PC-3 (cell line): ENCODE measurements at regions not wholly inside any gene's neighbourhood (a gene's known extent, or its start where the extent isn't known, plus 50 kb on each side); places are given as distances from the start of the nearest gene placed in this dataset.

Experiments used
- ATAC-seq: fragments of 200-7000 bp; cut with Tn5 transposase; 2 replicates; pipeline ENCODE4 v1.9.1; 2020; ENCODE audit warnings: mild to moderate bottlenecking, moderate library complexity
- BruUV-seq: library from RNA; stranded (reverse); fragments of 400-500 nt; replicated peaks from 2 replicates; lab custom pipeline; 2021; lab: Mats Ljungman, UMichigan
- CTCF ChIA-PET: fragments of 300-600 bp; sonication (Branson Sonifier 250); formaldehyde crosslinking; loops from one replicate; lab custom pipeline; 2022; ENCODE audit warnings: antibody characterized with exemption; lab: Charles Lee
- POLR2A ChIA-PET: fragments of 300-600 bp; sonication (Branson Sonifier 250); formaldehyde crosslinking; loops from one replicate; lab custom pipeline; 2022; ENCODE audit warnings: antibody characterized with exemption; ENCODE audit not compliant: unreplicated experiment; lab: Charles Lee
- DNase-seq: peaks from one replicate; pipeline ENCODE4 v3.0.0-alpha.2; 2015
- H2AFZ ChIP-seq: fragments of 300-600 bp; sonication (generic); 2 replicates; pipeline ENCODE4 v1.6.0; 2016; ENCODE audit warnings: antibody characterized with exemption, low read length
- H3F3A ChIP-seq: fragments of 300-600 bp; sonication (generic); one replicate; pipeline ENCODE4 v1.6.0; 2017; ENCODE audit warnings: antibody characterized with exemption, low read length, control low read depth, mild to moderate bottlenecking; ENCODE audit not compliant: unreplicated experiment
- H3K27ac ChIP-seq: fragments of 300-600 bp; sonication (generic); 2 replicates; pipeline ENCODE4 v1.5.1; 2016; ENCODE audit warnings: mild to moderate bottlenecking, low read length
- H3K27me3 ChIP-seq: fragments of 300-600 bp; sonication (generic); 2 replicates; pipeline ENCODE4 v1.6.1; 2016; ENCODE audit warnings: low read length, mixed read lengths
- H3K36me3 ChIP-seq: fragments of 300-600 bp; sonication (generic); 2 replicates; pipeline ENCODE4 v1.6.1; 2016; ENCODE audit warnings: low read depth, mixed run types, low read length, mixed read lengths
- H3K4me1 ChIP-seq: fragments of 300-600 bp; sonication (generic); 2 replicates; pipeline ENCODE4 v1.5.1; 2016; ENCODE audit warnings: low read length; ENCODE audit not compliant: insufficient read depth
- H3K4me2 ChIP-seq: fragments of 300-600 bp; sonication (generic); 2 replicates; pipeline ENCODE4 v1.6.0; 2016; ENCODE audit warnings: low read length
- H3K4me3 ChIP-seq: fragments of 300-600 bp; sonication (generic); 2 replicates; pipeline ENCODE4 v1.5.1; 2016; ENCODE audit warnings: mild to moderate bottlenecking, low read length, mixed read lengths
- H3K79me2 ChIP-seq: fragments of 300-600 bp; sonication (generic); 2 replicates; pipeline ENCODE4 v1.6.1; 2017; ENCODE audit warnings: low read length, mixed read lengths
- H3K9ac ChIP-seq: fragments of 300-600 bp; sonication (generic); 2 replicates; pipeline ENCODE4 v1.6.0; 2016; ENCODE audit warnings: mild to moderate bottlenecking, low read length
- H3K9me2 ChIP-seq: fragments of 300-600 bp; sonication (generic); replicated peaks from 2 replicates; pipeline ENCODE4 v1.6.1; 2016; ENCODE audit warnings: mixed run types, low read length, mixed read lengths
- H3K9me3 ChIP-seq: fragments of 300-600 bp; sonication (generic); 2 replicates; pipeline ENCODE4 v1.6.1; 2016; ENCODE audit warnings: low read length, mixed read lengths
- H4K20me1 ChIP-seq: fragments of 300-600 bp; sonication (generic); 2 replicates; pipeline ENCODE4 v1.6.1; 2016; ENCODE audit warnings: low read length, mixed read lengths
- EZH2 ChIP-seq: fragments of 300-600 bp; sonication (generic); IDR thresholded peaks from one replicate; pipeline ENCODE4 v1.6.1; 2017; ENCODE audit warnings: antibody characterized with exemption, mild to moderate bottlenecking, low read length; ENCODE audit not compliant: unreplicated experiment
- EZH2phosphoT487 ChIP-seq: fragments of 300-600 bp; sonication (generic); IDR thresholded peaks from 2 replicates; pipeline ENCODE4 v1.6.1; 2018; ENCODE audit warnings: mild to moderate bottlenecking, antibody characterized with exemption, low read length, borderline replicate concordance
- intact Hi-C: fragments of 100-400 bp; cut with micrococcal nuclease; formaldehyde crosslinking; loops from 2 replicates; pipeline ENCODE4 v1.9.0; 2023
- TF ChIP-seq, protein P1 (sequence below): fragments of 300-600 bp; sonication (generic); conservative IDR thresholded peaks from 2 replicates; pipeline ENCODE4 v1.5.1; 2017; ENCODE audit warnings: antibody characterized with exemption, low read depth, mild to moderate bottlenecking, low read length

DNA sequence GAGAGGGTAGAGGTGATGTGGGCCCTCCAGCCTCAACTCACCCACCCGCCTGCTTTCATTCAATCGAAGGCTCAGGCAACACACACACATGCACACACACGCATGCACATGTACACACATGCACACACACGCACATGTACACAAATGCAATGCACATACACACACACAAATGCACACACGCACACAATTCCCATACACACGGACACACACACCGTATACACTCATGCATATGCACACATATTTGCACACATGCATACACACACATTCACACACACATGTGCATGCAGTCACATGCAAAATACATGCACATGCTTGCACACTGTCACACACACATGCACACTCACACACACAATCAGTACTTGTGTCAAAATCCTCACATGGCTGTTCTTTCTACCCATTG is 55.9 kb upstream of the SPACA7 start:
- POLR2A ChIA-PET = no interaction called here

DNA sequence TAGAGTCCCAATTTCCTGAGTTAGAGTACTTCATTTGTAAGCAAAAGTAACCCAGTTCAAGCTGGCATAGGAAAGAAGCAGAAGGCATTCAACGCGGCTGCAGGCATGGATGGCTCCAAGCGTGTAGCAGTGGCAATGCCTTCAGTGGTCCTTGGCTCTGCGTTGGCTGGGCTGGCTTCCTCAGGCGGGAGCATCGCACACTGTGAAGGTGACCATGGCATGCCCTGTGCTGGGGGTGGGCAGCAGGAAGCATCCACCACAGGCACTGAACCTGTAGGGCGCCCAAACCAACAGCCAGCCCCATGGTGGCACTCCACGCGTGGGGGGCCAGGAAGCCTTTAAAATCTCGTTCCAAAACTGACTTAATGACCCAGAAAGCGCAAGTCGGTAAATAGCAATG is 53.6 kb upstream of the SPACA7 start:
- intact Hi-C loops = no loop called here
- no TSS peak for BruUV-seq

More for the DNA sequence above, 55.9 kb upstream of the SPACA7 start:
- no peak overlapping the region for H3K4me2 ChIP-seq
- H2AFZ ChIP-seq = no peak overlapping the region
- no peaks in the 10 kb centered on the region for H3K79me2 ChIP-seq
- no peaks in the 10 kb centered on the region for H3K9me2 ChIP-seq
- H3K4me3 ChIP-seq = no peak overlapping the region
- H3K36me3 ChIP-seq = no peaks in the 10 kb centered on the region
- H3F3A ChIP-seq = no peaks in the 10 kb centered on the region
- DNase-seq (no peak), ATAC-seq (no peak)
- intact Hi-C loops = no loop called here
- H3K9ac ChIP-seq = no peak overlapping the region
- TF ChIP-seq, protein P1, sequence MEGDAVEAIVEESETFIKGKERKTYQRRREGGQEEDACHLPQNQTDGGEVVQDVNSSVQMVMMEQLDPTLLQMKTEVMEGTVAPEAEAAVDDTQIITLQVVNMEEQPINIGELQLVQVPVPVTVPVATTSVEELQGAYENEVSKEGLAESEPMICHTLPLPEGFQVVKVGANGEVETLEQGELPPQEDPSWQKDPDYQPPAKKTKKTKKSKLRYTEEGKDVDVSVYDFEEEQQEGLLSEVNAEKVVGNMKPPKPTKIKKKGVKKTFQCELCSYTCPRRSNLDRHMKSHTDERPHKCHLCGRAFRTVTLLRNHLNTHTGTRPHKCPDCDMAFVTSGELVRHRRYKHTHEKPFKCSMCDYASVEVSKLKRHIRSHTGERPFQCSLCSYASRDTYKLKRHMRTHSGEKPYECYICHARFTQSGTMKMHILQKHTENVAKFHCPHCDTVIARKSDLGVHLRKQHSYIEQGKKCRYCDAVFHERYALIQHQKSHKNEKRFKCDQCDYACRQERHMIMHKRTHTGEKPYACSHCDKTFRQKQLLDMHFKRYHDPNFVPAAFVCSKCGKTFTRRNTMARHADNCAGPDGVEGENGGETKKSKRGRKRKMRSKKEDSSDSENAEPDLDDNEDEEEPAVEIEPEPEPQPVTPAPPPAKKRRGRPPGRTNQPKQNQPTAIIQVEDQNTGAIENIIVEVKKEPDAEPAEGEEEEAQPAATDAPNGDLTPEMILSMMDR = no peak
- TF ChIP-seq EZH2 (no peak), EZH2phosphoT487 (no peak)
- H3K4me1 ChIP-seq = no peaks in the 10 kb centered on the region
- H4K20me1 ChIP-seq = no peaks in the 10 kb centered on the region
- peaks cover 33% of the 10 kb centered on the region for H3K27me3 ChIP-seq
- no peaks in the 10 kb centered on the region for H3K9me3 ChIP-seq
- CTCF ChIA-PET = no interaction called here
- BruUV-seq = no TSS peak
- H3K27ac ChIP-seq = no peak overlapping the region

DNA sequence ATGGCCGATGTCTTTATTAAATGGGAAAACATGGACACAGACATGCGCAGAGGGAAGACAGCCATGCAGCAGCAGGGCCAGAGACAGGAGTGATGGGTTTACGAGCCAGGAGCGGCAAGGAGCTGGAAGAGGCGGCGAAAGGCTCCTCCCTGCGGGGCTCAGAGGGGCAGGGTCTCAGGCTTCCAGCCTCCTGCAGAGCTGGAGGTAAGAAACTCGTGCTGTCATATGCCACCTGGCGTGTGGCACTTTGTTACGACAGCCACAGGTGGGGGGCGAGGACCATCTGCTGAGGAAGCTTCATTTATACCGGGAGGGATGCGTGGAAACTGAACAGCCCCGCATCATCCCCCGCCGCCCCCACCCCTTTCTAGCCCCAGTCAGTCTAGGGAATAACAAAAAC is 52.0 kb upstream of the SPACA7 start:
- no peaks in the 10 kb centered on the region for H3K4me1 ChIP-seq
- no peaks in the 10 kb centered on the region for H3K9me2 ChIP-seq
- H3K27ac ChIP-seq = no peak overlapping the region
- no peaks in the 10 kb centered on the region for H3K36me3 ChIP-seq
- no TSS peak for BruUV-seq
- H4K20me1 ChIP-seq = no peaks in the 10 kb centered on the region
- H3K9me3 ChIP-seq = no peaks in the 10 kb centered on the region
- H3K4me3 ChIP-seq = no peak overlapping the region
- no peak for DNase-seq
- intact Hi-C loops = no loop called here
- no peaks in the 10 kb centered on the region for H3K79me2 ChIP-seq
- no peak overlapping the region for H3K9ac ChIP-seq
- H3F3A ChIP-seq = no peaks in the 10 kb centered on the region
- TF ChIP-seq, protein P1 = no peak
- TF ChIP-seq EZH2 (no peak), EZH2phosphoT487 (no peak)
- H3K27me3 ChIP-seq = peaks cover 53% of the 10 kb centered on the region
- H3K4me2 ChIP-seq = no peak overlapping the region
- no peak overlapping the region for H2AFZ ChIP-seq
- ChIA-PET CTCF (no interaction called here), POLR2A (no interaction called here)
- no peak for ATAC-seq

More for the DNA sequence above, 53.6 kb upstream of the SPACA7 start:
- H3K9me2 ChIP-seq = no peaks in the 10 kb centered on the region
- H3K36me3 ChIP-seq = no peaks in the 10 kb centered on the region
- ChIA-PET CTCF (no interaction called here), POLR2A (no interaction called here)
- H4K20me1 ChIP-seq = no peaks in the 10 kb centered on the region
- no peak overlapping the region for H2AFZ ChIP-seq
- peaks cover 46% of the 10 kb centered on the region for H3K27me3 ChIP-seq
- no peaks in the 10 kb centered on the region for H3K79me2 ChIP-seq
- no peaks in the 10 kb centered on the region for H3F3A ChIP-seq
- no peak overlapping the region for H3K27ac ChIP-seq
- no peak overlapping the region for H3K9ac ChIP-seq
- H3K9me3 ChIP-seq = no peaks in the 10 kb centered on the region
- H3K4me3 ChIP-seq = no peak overlapping the region
- no peak overlapping the region for H3K4me2 ChIP-seq
- DNase-seq = no peak
- no peaks in the 10 kb centered on the region for H3K4me1 ChIP-seq
- ATAC-seq = no peak
- no peak for TF ChIP-seq EZH2
